Medulla oblongata (tissue), 1 donor: ENCODE measurements at regions not wholly inside any gene's neighbourhood (a gene's known extent, or its start where the extent isn't known, plus 50 kb on each side); places are given as distances from the start of the nearest gene placed in this dataset.
"Not testable (repeated sequence)": the region's sequence is repeated elsewhere in the genome, so short reads cannot be mapped to it uniquely, and the experiment has no call there.

Source experiments
- DNase-seq: peaks from one replicate; pipeline ENCODE4 v3.0.0-alpha.2; 2015; ENCODE audit errors: extremely low spot score

DNA sequence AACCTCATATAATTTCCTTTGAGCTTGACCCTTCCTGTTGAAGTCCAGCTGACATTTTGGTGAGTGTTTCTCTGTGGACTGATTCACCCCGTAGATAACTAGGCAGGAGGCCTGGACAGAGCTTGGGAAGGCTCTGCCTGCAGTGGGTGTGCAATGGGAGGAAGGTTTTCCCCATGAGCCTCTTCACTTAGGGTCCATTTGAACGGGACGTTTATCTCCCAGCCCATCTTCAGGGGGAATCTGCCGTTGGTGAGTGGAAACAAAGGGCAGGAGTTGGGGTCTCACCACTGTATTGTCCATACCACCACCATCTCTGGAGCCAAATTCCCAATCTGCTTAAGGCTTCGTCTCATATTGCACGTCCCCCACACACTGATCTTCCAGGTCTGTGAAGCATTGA lies 825.6 kb upstream of the TPTE start:
- DNase-seq, result not testable (repeated sequence)

DNA sequence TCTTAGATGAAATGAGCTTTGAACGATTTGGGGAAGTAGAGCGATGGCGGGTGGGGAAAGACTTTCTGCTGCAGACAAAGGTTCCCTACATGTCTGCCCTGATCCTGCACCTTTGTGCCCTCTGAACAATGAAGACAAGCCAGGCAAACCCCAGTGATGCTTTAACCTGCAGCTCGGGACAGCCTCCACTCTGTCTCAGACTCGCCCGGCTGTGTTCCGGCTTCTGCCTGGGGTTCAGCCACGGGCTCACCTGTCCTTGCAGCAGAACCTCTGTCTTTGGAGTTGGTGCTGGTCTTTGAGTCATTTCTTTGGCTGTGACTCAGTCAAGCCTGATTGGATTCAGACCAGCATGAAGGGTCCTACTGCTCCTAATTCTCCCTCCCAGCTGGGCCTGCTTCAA lies 823.6 kb upstream of the TPTE start:
- DNase-seq, result not testable (repeated sequence)

DNA sequence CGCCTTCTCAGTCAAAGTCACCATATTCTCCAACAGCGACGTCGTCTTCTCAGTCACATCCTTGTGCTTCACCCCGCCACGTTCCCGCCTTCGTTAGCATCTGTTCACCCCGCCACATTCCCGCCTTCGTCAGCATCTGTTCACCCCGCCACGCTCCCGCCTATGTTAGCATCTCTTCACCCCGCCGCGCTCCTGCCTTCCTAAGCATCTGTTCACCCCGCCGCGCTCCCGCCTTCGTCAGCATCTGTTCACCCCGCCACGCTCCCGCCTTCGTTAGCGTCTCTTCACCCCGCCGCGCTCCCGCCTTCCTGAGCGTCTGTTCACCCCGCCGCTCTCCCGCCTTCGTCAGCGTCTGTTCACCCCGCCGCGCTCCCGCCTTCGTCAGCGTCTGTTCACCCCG lies 816.4 kb upstream of the TPTE start:
- not testable (repeated sequence) for DNase-seq

GRCh38 chr21:9705455-9705854 lies 815.9 kb upstream of the TPTE start:
- not testable (repeated sequence) for DNase-seq

- DNase-seq, result not testable (repeated sequence)
Measured at GRCh38 chr21:9724542-9724941, 796.8 kb upstream of the TPTE start.

DNA sequence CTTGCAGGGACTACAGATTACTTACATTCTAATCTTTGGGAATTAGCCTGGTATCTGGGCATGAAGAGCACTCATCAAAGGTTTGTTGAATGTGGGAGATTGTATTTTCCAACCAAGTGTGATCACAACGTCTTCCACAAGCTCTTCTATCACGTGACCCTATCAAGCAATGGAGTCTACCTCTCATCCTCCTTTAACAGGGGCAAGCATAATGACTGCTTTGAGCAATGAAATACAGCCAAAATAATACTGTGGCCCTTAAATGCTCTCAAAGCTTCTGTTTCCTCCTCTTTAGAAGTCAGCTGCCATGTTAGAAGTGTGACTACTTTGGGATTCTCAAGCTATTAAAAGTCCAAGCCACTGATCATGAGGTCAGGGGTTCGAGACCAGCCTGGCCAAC lies 794.2 kb upstream of the TPTE start:
- not testable (repeated sequence) for DNase-seq

DNA sequence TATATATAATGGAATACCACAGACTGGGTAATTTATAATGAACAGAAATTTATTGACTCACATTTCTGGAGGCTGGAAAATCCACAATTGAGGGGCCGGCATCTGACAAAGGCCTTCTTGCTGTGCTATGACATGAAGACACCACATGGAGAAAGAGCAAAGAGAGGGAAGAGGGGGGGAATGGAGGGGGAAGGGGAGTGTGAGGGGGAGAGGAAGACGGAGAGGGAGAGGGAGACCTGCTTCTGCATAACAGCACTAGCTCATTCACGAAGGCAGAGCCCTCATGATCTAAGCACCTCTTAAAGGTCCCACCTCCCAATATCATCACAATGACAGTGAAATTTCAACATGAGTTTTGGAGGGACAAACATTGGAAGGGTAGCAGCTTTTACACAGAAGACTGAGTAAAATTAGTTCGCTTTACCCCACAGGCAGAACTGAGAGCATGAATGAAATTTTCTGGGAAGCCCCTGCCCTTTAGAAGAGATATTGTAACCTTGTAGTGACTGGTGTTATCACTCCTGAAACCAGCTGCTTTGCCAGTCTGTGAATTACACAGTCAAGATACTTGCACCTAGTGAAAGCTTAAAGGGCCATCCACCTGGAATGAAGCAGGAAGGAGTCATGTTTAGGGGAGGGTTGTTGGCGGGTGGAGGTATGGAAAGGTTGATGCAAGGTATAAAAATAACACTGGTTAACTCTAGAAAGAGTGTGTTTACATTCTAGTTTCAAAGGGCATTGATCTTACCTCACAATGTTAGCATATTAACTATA lies 793.0 kb upstream of the TPTE start:
- DNase-seq, result not testable (repeated sequence)

- DNase-seq, result no peak
Measured at GRCh38 chr21:9730866-9731265, 790.5 kb upstream of the TPTE start.

- DNase-seq, result not testable (repeated sequence)
Measured at GRCh38 chr21:9731317-9731716, 790.1 kb upstream of the TPTE start.

DNA sequence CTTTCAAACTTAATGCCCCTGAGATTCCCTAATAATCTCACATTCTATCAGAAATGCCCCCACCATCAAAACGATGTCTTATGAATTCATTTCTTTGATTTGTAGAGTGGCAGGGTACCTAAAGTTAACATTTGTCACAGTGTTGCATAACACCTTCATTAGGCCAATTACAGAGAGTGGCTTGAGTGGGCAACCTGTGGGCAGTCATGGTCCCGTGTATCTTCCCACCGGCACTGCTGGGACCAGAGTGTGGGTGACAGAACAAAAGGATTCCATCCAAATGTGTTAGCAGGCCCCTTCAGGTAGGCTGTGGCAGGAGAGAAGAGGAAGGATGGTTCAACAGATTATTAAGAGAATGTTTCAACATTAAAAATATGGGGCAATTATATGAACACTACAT lies 788.8 kb upstream of the TPTE start:
- not testable (repeated sequence) for DNase-seq

GRCh38 chr21:9733761-9734558 lies 787.4 kb upstream of the TPTE start:
- not testable (repeated sequence) for DNase-seq

GRCh38 chr21:9735421-9735961 lies 785.9 kb upstream of the TPTE start:
- DNase-seq, result no peak

- not testable (repeated sequence) for DNase-seq
Measured at GRCh38 chr21:9737301-9737700, 784.1 kb upstream of the TPTE start.

DNA sequence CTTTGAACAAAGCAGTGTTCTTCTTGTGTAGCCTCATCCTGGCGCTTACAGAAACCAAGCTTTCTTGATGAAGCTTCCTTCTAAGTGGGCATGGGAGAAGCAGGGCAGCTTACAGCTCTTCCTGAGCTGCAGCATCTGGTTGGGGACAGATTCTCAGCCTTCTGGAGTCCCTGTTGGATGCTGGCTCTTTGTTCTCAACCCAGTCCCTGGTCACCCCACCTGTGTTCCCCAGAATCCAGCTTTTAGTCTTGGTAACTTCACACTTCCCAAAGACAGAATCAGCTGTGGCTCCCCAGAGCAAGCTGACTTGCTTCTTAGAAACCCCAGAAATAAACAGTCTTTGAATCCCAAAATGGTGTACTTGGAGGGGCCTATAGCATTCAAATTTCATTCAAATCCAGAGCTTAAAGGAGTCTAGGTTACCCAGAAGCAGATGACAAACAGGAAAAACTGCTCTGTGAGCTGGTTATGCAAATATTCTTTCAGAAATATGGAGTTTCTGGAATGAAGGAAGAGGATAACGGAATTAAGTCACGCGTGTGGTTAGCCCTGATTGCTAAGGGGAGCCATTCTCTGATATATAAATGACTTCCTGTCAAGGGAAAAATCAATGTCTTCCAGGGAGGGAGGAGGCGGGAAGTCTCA lies 783.4 kb upstream of the TPTE start:
- DNase-seq, result not testable (repeated sequence)

GRCh38 chr21:9738527-9738926 lies 782.9 kb upstream of the TPTE start:
- DNase-seq, result no peak

GRCh38 chr21:9739240-9739639 lies 782.1 kb upstream of the TPTE start:
- DNase-seq, result no peak

DNA sequence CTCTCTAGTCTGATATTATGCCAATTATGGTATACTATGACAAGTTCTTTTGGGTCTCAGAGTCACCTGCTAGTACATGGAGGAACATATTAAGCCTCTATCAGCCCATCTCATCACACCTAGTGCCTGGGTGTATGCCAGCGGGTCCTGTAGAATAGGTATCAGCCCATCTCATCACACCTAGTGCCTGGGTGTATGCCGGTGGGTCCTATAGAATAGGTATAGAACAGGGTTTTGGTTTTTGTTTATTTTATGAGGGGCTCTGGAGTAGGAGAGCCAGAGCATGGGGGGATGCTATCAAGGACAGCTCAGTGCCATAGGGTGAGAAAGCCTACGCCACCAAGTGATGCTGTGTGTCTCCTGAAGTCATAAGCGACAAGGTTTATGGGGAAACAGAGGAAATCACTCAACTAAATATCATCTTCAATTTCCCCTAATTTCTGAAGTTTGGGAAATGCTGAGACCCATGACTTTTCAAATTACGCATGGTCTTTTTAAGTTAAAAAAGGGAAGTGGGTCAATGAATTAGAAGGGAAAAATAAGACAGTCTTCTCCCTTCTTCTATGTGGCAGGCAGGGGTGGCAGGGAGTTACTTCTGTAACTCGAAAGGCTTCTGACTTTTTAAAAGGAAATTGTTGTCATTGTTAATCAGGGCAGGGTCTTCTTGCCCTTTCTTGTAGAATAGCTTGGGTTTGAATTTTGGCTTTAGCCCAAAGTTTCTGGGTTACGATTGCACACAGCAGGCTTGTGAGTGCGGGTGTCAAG lies 781.0 kb upstream of the TPTE start:
- DNase-seq, result not testable (repeated sequence)

DNA sequence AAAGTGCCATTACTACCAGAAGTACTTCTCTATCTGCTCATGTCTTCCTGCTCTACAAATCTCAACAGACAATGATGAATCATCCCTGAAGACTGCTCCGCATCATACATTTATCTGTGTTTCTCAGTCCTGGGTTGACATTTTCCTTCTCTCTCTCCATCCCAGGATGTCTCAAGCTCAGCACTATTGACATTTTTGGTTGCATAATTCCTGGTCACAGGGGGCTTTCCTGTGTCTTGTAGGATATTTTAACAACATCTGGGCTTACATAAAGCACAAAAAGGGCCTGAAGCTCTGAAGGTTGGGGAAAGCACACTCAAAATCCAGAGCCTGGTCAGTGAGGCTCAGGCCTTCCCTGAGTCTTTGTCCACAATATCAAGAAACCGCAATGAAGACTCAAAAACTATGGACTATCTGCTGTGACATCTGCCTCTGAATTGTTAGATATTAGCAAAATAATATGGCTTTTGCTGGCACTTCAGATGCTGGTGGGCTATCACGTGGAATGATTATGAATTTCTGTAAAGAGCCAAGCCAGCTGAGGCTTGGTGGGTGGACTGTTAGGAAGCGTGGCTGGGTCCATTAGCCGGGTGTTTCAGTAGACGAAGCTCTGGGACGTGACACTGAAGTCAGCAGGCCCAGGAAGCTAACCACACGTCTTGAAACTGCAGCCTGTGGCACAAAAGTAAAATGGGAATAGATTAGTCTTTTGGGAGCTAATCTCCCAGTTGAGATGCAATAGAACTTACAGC lies 780.2 kb upstream of the TPTE start:
- not testable (repeated sequence) for DNase-seq

- not testable (repeated sequence) for DNase-seq
Measured at GRCh38 chr21:9743566-9743965, 777.8 kb upstream of the TPTE start.

- not testable (repeated sequence) for DNase-seq
Measured at GRCh38 chr21:9744166-9744565, 777.2 kb upstream of the TPTE start.

DNA sequence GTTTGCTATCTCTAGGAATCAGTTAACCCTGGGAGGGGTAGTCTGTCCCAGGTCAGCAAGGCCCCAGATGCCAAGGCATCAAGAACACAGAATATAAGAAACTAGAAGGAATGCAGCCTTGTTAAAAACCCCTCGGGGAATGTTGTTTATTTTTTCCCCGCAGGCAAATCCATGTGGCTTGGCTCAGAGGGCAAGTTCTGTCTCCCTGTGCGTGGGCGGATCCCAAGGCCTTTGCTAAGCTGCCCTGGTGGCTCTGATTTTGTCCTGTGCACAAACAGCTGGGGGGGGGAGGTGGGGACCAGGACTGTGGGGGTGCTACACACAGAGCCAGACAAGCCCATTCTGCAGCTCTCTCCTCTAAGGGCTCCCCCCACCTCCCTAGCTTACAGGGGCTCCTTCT lies 776.8 kb upstream of the TPTE start:
- not testable (repeated sequence) for DNase-seq
